ENCODE measurements at regions not wholly inside any gene's neighbourhood (a gene's known extent, or its start where the extent isn't known, plus 50 kb on each side); places are given as distances from the start of the nearest gene placed in this dataset.

GRCh38 chr2:2985020-2985419 is 392.6 kb downstream of the EIPR1 start:
- Histone ChIP-seq H3K27me3 (replicated peaks in 1 of 7) (no peaks in the 10 kb centered on the region), H3K27ac (no peak overlapping the region), H3K9me3 (peaks cover 0 to 30% (median 8%) of the 10 kb centered on the region in 8 donors), H3K4me1 (no peaks in the 10 kb centered on the region), H3K36me3 (no peaks in the 10 kb centered on the region), H3K4me3 (no peak overlapping the region)
- WGBS, 5 donors: 66 to 93% (median 82%) methylated on average over 2 of the region's 2 CpGs
- intact Hi-C loops (cut with DNase I; ENCODE audit: low total_unique reads): no loop called here
- DNase-seq: no peak
- TF ChIP-seq POLR2AphosphoS5 (IDR thresholded peaks at IDR 0.05) (no peak), CTCF (IDR thresholded peaks at IDR 0.05 in 8 of 11, conservative IDR thresholded peaks at IDR 0.05 in 3 of 11) (no peak), POLR2A (IDR thresholded peaks at IDR 0.05) (no peak)

- H3K36me3 ChIP-seq: no peaks in the 10 kb centered on the region
- H3K27me3 ChIP-seq (replicated peaks in 1 of 7): no peaks in the 10 kb centered on the region
- H3K4me3 ChIP-seq: no peak overlapping the region
- TF ChIP-seq POLR2AphosphoS5 (IDR thresholded peaks at IDR 0.05) (no peak), CTCF (IDR thresholded peaks at IDR 0.05 in 8 of 11, conservative IDR thresholded peaks at IDR 0.05 in 3 of 11) (no peak), POLR2A (IDR thresholded peaks at IDR 0.05) (no peak)
- H3K9me3 ChIP-seq: peaks cover 0 to 23% (median 5%) of the 10 kb centered on the region in 8 donors
- H3K27ac ChIP-seq: no peak overlapping the region
- intact Hi-C loops (cut with DNase I; ENCODE audit: low total_unique reads): no loop called here
- 42 to 70% (median 67%) methylated on average over 1 of the region's 1 CpG for WGBS, 5 donors
- DNase-seq: no peak
- H3K4me1 ChIP-seq: no peaks in the 10 kb centered on the region
These were observed 396.6 kb downstream of the EIPR1 start for GRCh38 chr2:2981000-2981399.

- no peak for DNase-seq
- H3K36me3 ChIP-seq: no peaks in the 10 kb centered on the region
- H3K4me3 ChIP-seq: no peak overlapping the region
- WGBS, 5 donors: 45 to 81% (median 64%) methylated on average over 2 of the region's 2 CpGs
- H3K27ac ChIP-seq: no peak overlapping the region
- H3K27me3 ChIP-seq (replicated peaks in 1 of 7): peaks cover 0 to 12% (median 0%) of the 10 kb centered on the region in 7 donors
- peaks cover 0 to 21% (median 5%) of the 10 kb centered on the region in 8 donors for H3K9me3 ChIP-seq
- no peak for TF ChIP-seq CTCF (IDR thresholded peaks at IDR 0.05 in 8 of 11, conservative IDR thresholded peaks at IDR 0.05 in 3 of 11)
- no peak for TF ChIP-seq POLR2AphosphoS5 (IDR thresholded peaks at IDR 0.05)
- TF ChIP-seq POLR2A (IDR thresholded peaks at IDR 0.05): no peak
- no peaks in the 10 kb centered on the region for H3K4me1 ChIP-seq
- intact Hi-C loops (cut with DNase I; ENCODE audit: low total_unique reads): no loop called here
These were observed 402.6 kb downstream of the EIPR1 start for GRCh38 chr2:2974982-2975381.

- H3K36me3 ChIP-seq: no peaks in the 10 kb centered on the region
- H3K9me3 ChIP-seq: peaks cover 0 to 28% (median 4%) of the 10 kb centered on the region in 8 donors
- H3K27me3 ChIP-seq (replicated peaks in 1 of 7): no peaks in the 10 kb centered on the region
- intact Hi-C loops (cut with DNase I; ENCODE audit: low total_unique reads): no loop called here
- H3K27ac ChIP-seq: no peak overlapping the region
- DNase-seq: no peak
- no peaks in the 10 kb centered on the region for H3K4me1 ChIP-seq
- H3K4me3 ChIP-seq: no peak overlapping the region
- WGBS, 5 donors: 82 to 88% (median 87%) methylated on average over 17 of the region's 17 CpGs
- TF ChIP-seq POLR2A (IDR thresholded peaks at IDR 0.05) (no peak), POLR2AphosphoS5 (IDR thresholded peaks at IDR 0.05) (no peak), CTCF (IDR thresholded peaks at IDR 0.05 in 8 of 11, conservative IDR thresholded peaks at IDR 0.05 in 3 of 11) (no peak)
These were observed 417.0 kb downstream of the EIPR1 start for GRCh38 chr2:2960441-2961133.

All from spleen (tissue), 11 donors.